ENCODE measurements at regions not wholly inside any gene's neighbourhood (a gene's known extent, or its start where the extent isn't known, plus 50 kb on each side); places are given as distances from the start of the nearest gene placed in this dataset.
"Not testable (repeated sequence)": the region's sequence is repeated elsewhere in the genome, so short reads cannot be mapped to it uniquely, and the experiment has no call there.

DNA sequence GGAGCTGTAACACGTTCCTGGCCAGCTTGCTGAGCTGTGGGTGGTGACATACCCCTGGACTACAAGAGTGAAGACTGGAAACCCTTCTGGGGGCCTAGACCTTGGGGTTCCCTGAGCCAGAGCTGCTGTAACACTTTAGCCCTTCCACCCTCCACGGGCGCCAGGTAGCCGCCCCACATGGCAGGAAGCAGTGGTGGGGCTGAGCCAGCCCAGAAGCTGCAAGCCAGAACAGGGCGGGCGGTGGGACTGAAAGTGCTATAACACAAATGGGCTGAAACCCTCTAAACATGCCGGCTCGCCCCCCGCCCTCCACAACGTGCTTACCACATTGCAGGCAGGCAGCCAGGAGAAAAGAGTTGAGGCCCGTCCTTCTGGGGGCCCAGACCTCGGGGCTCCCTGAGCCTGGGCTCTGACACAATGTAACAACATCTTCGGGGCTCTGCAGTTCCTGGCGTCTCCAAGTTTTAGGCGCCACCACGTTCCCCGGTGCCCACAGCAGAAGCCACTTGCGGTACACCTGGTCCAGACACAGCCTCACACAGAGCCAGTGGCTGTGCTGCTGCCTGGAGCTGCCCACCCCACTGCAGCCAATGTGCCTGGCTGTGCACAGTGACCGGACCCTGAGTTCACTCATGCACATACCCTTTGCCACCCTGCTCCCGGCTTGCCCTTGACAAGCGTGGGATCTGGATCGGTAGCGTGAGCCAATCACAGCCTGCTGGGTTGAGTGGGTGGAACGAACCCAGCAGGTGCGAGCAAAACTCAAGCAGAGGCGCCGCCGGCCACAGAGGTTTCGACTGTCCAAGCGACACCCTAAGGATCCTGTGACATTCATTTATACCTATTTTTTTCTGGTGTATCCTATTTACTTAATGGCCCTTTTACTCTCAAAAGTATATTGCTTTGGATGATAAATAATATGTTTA is 127.4 kb upstream of the FHL2 start:
- no peak for DNase-seq

DNA sequence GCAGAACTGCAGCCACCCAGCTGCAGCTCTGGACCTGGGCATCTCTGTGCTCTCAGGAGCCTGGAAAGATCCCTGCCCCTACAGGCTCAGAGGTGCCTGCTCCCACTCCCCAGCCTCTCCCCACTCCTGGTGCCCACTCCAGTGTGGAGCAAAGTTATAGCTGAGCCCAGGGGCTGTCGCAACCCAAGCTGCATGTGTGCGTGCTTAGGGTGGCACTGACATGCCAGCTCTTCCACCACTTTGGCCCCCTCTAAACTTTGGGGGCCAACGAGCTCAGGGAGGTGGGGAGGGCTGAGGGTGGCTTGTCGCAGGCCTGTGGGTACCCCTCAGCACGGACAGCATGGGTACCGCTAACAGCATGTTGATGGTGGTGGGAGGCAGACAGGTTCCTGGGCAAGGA is 126.3 kb upstream of the FHL2 start:
- DNase-seq, result no peak

DNA sequence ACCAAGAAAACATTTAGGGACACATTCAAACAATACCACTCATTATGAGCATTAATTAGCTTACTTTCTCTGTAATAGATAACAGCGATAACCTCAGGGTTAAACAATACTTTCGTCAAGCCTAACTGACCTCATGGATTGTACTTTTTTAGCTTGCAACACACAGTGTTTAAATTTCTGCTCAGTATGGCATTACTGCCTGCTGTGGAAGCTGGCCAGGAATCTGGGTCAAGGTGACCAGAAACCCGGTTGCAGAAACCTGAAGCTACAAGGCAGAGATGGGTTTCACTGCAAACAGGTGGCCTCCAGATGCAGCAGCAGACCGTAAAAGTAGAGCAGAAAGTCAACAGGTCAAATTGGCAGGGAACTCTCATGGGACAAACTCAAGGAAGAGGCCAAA is 123.8 kb upstream of the FHL2 start:
- DNase-seq, result no peak

DNA sequence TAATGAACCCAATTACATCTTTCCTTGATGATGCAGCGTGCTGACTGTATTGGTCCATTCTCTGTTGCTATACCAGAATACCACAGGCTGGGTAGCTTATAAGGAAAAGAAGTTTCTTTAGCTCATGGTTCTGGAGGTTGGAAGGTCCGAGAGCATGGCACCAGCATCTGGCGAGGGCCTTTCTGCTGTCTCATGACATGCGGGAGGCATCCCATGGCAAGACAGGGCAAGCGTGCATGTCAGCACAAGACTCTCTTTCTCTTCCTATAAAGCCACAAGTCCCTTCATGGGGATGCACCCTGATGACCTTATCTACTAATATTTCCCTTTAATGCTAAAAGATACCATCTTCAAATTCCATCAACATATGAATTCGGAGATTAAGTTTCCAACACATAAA is 122.8 kb upstream of the FHL2 start:
- DNase-seq, result no peak

DNA sequence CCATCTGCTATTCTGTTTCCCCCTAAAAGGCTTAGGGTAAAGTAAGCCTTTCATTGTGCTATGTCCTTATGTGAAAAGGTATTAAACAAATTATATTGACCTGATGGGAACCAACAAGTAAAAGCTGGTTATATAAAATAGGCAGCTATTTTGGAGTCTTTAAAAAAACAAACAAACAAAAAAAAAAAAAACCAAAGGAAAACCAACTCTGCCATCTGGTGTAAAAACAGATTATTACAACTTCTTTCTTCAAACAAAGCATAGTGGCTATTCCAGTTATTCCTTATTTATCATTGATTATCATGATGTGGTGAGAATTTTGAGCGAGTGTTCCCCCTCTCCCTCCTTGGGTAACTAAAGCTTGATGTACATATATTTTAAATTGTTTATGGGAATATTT is 122.3 kb upstream of the FHL2 start:
- no peak for DNase-seq

DNA sequence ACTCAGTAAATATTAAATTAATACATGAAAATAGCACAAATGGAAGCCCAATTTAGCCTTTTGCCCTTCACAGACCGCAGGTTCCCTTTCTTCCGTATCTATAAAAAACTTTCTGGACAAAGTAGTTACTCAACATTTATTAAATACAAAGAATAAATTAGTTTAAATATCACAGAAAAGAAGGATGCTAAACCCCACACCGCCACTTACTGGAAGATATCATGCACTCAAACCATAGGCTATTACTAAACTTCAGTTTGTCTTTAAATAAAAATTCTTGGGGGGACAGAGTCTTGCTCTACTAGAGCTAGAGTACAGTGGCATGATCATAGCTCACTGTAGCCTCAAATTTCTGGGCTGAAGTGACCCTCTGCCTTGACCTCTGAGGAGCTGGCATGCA is 120.7 kb upstream of the FHL2 start:
- no peak for DNase-seq

DNA sequence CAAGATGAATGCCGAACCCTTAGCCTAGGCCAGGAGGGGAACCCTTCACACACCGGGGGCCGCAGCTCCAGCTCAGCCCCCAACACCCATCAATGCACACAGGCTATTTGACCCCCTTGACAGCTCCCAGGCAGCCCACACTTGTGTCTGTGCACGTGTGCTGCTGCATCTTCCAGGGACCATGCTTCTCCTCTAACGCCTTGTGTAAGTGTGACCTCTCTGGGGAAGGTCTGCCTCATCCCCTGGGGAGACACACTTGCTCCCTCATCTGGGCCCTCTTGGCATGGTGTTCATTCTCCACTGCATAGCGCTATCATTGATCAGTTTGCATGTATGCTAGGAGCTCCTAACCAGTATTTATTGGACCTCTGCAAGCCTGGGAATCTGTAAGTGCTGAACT is 120.0 kb upstream of the FHL2 start:
- no peak for DNase-seq

DNA sequence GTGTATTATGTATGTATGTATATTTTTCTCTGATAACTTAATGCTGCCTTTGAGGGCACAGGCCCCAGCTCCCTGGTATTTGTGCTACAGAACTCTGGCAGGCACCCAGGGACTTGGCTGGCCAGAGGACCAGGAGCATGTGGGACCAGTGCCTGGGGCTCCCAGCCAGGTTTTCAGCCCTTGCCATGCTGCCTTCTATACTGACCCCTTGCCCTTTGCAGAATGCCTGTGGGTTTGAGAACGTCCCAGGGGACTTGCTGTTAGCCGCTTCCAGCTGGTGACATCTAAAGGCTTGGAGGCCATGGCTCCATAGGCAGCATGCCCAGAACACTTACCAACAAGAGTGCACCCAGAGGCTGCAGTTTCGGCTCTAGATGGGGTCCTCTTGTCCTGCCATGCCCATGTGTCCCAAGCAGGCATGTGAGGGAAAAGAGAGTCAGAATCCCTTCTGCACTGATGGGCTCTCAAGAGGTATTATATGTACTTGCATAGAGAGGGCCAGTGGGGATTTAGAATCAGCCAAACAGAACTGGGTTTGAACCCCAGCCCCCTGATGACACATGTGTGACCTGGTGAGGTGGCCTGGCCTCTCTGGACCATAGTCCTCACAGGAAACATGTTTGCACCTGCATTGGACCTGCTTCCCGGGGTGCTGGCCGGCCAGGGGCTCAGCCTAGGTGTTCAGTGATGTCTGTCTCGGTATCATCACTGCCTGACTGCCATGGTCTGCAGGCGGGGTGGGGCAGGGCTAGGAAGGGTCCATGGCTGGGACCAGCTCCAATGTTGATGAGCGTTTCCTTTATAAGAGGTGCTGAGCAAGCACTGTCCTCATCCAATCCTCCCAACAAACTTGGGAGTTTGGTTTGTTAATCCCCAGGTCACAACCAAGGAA is 119.2 kb upstream of the FHL2 start:
- DNase-seq, result no peak

DNA sequence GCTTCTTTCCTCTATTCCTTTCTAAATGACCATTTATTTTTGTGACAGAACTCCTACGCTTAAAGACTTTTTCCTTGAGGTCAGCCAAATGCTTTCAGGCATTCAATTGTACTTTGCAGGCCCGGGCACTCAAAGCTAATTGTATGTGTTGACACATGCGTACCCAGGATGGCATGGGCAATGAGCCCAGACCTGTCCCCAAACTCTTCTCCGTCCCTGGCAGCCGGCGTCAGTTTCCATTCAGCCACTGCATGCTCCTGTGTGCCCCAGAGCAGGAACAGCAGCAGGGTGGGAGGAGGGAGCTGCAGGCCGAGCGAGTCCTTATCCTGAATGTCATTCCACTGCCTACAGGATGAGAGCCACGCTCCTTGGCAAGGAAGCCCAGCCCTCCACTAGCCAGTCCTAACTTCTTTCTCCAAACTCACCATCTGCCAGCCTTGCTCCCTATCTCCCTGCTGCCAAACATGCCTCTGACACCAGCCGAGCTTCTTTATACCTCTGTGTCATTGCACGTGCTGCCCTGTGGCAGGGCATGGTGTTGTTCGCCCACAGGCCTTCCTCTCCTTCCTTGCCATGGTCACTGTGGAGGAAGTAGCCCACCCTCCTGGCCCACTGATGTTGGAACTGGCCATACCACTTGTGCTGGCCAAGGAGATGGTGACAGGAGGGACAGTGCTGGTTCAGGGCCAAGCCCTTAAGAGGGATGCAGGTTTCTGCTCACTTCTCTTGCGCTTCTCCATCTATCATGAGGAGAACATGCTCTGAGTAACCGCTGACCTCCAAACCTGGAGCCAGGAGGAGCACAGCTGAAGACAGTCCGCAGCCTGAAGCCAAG is 116.9 kb upstream of the FHL2 start:
- DNase-seq, result no peak

DNA sequence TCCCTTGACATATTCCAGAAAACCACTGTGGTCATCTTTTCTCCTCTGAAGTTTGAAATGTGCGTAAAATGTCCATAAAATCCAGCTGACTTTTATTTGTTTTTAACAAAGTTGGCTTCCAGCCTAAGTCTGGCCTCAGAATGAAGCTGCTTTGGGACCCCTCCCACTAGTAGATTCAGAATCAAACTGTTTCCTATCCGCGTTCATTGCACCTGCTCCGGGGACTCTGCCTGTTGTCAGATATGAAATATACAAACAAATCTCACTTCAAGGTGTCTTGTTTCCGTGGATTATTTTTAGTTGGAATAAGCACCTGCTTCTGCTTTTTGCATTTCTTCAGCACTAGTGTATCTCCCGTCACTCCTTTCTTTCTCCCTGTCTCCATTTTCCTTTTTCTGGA is 115.7 kb upstream of the FHL2 start:
- no peak for DNase-seq

DNA sequence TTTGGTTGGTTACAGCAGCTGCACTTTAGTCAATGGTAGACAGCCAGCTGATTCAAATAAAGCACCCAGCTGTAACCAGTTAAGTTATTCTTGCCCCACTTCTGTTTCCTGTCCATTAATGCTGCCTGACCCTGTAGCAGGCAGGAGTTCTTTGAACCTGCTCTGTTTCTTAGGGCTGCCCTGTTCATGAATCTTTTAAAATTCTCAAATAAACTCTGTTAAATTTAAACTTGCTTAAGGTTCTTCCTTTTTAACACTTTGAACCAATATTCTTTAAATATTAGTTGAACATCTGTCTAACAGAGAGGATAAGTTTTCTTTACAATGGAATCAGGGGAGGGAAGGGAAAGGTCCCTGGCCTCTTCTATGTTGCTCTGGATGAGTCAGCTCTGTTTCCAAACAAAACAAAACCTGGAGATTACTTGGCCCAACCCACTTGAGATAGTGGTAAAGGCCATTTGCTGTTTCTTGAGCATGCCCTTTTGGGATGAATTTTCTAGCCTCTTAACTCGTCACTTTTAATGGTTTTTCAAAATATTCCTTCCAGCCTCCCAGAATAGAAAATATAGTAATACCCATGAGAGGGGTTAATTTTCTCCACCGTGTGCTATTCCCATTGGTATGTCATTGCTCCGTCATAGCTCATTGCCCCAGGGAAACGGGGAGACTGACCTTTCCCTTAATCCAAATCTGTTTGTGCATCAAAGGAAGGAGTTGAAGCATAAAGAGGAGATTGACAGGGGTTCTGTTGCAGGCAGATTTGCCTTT is 112.1 kb upstream of the FHL2 start:
- no peak for DNase-seq

DNA sequence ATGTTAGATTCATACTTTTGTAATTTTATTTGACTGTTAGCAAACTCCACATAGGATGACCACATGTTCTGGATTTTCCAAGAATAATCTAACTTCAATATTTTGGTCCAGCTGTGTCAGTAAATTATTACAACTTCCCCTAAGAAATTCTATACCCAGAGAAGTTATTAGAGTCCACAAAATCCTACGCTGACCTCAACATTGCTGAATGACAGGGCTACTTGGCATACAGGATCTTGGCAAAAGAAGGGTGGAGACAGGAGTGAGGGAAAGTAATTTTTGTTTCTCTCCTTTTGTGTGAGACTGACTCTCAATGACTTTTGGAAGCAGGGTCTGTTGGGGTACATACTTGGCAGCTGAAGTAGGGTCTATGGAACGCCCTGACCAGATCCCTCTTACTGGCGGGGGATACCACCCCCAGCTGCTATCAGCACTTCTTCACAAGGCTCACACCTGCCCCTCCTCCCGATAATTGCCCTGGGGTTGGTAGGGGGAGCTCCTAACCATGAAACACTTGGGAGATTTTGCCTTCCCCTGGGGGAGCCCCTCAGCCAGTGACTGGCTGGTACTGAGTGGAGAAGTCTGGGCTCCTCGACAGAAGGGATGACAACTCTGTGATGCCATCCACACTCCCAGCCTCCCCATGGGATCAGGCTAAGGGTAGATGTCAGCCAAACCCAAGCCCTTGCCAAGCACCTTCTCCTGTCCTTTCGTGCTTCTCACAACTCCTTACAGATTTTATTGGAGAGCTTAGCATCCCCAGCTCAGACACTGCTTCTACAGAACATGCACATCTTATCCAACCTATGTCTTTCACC is 110.6 kb upstream of the FHL2 start:
- no peak for DNase-seq

DNA sequence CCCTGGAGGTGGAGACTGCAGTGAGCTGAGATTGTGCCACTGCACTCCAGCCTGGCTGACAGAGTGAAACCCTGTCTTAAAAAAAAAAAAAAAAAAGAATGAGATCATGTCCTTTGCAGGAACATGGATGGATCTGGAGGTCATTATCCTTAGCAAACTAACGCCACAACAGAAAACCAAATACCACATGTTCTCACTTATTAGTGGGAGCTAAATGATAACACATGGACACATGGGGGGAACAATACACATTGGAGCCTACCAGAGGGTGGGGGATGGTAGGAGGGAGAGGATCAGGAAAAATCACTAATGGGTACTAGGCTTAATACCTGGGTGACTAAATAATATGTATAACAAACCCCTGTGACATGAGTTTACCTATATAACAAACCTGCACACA is 108.0 kb upstream of the FHL2 start:
- DNase-seq, result not testable (repeated sequence)

DNA sequence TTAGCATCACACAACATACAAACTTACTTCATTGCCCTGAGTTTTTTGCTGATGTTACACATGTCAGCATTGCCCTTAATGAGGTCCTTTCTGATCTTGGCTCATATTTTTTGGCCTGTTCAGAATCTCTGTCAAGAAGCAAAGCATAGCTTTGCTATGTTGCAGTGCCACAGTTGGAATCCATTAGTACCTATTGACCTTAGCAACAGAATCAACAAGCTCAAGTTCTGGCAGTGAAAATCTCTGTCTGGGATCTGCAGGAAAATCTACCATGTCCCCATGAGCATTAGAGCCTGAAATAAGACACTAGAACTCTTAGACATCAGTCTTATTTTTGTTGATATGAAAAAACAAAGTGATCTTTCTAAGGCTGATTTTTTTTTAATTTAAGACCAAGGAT is 105.6 kb upstream of the FHL2 start:
- no peak for DNase-seq

DNA sequence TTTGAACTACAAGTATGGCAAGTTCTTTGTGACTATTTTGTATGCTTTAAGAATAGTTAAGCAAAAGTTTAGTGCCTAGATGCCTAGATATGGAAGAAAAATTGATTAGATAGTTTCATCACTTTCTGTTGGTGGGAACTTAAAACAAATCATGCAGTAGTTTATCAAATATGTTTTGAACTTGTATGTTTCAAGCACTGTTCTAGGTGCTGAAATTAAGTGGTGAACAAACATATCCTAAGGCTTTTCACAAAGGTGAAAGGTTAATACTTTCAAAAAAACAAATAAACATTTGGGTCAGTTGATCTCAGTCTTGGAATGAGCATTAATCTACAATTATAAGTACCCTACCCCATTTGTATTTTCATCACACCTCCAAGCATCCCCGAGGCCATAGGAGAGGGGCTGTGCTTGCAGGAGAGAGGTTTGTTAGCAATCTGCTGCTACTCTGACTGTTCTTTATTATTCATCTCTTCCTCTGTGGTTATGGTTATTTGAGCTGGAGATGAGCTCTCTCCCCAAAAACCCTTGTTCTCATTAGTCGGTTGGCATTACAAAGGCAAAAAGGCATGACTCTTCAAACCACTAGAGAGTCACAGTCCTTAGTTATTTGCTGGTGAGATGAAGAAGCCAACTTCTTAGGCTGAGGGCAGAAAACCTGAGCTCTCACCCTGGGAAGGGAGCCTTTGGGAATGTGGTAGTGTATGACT is 103.9 kb upstream of the FHL2 start:
- no peak for DNase-seq

DNA sequence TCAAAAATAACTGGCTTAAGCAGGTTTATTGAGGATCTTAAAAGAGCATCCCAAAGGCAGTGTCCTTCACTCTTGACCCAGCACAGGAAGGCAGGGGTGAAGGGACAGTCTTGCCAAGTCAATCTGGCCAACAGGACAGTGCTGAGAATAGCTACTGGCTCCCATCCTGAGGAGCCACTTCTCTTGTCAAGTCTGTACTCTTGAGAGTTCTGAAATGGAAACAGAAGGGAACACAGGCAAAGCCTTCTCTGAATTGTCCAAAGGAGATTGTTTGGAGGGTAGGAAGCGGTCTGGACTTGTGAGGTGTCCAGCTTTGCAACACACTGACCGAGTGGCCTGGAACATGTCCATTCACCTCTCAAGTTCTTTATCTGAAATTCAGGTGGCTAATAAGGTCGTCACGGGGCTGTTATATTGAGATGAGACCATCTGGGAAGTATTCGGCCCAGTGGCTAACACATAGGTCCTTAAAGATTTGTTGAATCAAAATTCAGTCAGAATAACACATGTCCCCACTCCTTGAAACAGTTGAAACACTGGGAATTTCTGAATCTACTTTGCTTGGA is 99.5 kb upstream of the FHL2 start:
- DNase-seq, result no peak

DNA sequence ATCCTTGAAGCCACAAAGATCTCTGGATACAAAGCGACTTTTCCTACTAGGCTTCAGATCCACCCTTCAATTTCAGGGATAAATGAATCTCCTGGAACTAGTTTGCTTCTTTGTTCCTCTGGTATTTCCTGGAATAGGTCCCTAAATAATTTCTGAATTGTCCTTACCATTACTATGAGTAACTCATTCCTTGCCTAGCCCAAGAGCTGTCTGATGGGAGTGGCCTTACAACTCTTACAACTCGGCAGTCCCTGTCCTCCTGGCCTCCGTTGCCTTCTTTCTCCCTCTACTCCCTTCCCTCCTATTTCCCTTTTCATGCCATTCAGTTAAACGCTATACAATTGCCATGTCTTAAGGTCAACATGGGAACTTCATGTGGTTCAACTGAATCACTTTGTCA is 98.2 kb upstream of the FHL2 start:
- DNase-seq, result no peak

DNA sequence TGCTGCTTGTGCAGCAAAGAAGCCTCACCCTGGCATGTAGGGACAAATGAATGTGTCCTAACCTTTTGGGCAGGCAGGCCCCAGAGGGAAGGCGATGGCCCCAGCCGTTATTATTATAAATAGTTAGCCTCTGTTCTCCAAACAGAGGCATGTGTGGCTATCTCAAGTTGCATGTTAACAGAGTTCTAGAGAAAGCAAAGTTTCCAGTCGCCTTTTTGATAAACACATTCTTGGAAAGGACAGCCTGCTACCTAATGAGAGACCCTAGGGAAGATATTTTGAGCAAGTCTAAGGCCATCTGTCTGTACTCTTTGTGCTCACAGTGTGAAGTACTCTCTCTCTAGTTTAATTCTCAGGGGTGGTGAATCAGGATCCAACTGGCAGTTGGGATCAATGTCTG is 97.4 kb upstream of the FHL2 start:
- no peak for DNase-seq

DNA sequence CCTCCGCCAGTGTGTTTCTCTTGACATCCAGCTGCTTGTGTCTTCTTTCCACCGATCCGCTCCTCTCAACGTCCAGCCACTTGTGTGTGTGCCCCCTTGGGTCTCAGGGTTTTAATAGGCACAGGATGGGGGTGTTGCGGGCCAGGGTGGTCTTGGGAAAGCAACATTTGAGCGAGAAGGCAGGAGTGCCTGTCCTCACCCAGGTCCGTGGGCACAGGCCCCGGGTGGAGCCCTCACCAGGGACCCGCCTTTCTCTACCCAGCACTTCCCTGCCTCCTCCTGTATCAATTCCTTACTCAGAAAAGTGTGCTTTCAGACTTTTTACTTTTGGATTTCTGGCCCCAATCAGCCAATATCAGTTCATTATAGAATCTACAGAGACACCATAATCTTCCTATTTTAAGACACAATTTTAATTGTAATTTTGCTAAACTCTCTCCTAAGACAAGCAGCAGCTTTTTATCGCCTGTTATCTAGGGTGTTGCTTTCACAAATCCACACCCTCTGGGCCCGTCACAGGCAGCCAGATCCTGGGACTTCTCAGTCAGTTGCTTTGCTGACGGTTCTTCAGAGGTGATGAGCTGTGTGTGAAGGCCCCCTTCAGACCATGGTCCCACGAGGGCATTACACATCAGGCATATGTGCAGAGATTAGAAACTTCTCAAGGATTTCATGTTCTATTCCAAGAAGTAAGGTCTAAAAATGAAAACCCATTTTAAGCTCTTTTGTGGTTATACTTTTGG is 96.0 kb upstream of the FHL2 start:
- DNase-seq, result no peak

DNA sequence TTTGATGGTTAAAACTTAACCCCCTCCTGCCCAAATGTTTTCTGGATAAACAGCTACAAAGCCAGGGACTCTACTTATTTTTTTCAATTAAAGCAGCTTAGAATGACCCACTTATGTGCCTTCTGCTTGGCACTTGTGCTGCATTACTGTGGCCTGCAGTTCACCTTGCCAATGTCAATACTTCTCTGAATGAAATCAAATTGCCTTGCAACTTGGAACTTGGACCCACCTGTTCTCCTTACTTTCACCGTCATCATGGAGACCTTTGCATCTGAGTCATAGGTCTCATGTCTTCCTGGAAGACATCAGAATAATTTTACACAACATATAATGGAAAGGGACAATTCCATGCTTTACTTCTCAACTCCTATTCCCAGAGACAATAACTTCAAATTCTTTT is 92.1 kb upstream of the FHL2 start:
- DNase-seq, result no peak

Measured in NCI-H1436 treated with DMSO at 0.1 percent for 48 hours (cell line).